HepG2 (cell line): ENCODE measurements at regions not wholly inside any gene's neighbourhood (a gene's known extent, or its start where the extent isn't known, plus 50 kb on each side); places are given as distances from the start of the nearest gene placed in this dataset.

Experiments used
- XRCC5 ChIP-seq: fragments of 200-400 bp; formaldehyde crosslinking; optimal IDR thresholded peaks from 2 replicates; pipeline ENCODE3; 2017; ENCODE audit warnings: mild to moderate bottlenecking, low read length
- ZNF501 ChIP-seq: sonication (generic); formaldehyde crosslinking; IDR thresholded peaks from 2 replicates; pipeline ENCODE4 v1.5.1; 2020; ENCODE audit warnings: mild to moderate bottlenecking, moderate library complexity, missing genetic modification reagents

DNA sequence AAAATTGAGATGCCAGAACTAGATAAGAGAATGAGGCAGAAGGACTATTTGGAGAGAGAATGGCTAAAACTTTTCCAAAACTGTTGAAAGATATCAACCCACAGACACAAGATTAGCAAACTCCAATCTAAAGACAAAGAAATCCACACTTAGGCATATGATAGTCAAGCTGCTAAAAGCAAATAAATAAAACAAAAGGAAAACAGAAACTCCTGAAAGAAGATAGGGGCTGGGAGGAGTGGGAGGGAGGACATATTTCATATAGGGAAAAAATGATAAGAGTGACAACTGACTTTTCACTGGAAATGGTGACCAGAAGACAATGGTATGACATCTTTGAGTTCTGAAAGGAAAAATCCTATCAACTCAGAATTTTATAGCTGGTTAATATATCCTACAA, 105.4 kb upstream of the ADO start:
- TF ChIP-seq ZNF501 (CRISPR knock-in tag) (no peak), XRCC5 (no peak)
